Transverse colon (tissue), 3 donors: ENCODE measurements at regions not wholly inside any gene's neighbourhood (a gene's known extent, or its start where the extent isn't known, plus 50 kb on each side); places are given as distances from the start of the nearest gene placed in this dataset.

Experiments used
- CTCF ChIP-seq, 5 experiments: fragments of 200-600 bp in 3 of 5; fragments of 450-650 bp in 2 of 5; sonication (generic) in 3 of 5; IDR thresholded peaks; 1 replicate in 2 of 5; 2 replicates in 3 of 5; pipeline ENCODE4 v1.5.1; 2016 to 2017; ENCODE audit warnings: antibody characterized with exemption in 5 of 5, inconsistent platforms in 3 of 5, mild to moderate bottlenecking in 2 of 5, moderate library complexity in 1 of 5
- POLR2A ChIP-seq: fragments of 450-650 bp; IDR thresholded peaks from one replicate; pipeline ENCODE4 v1.6.1; 2016; ENCODE audit warnings: antibody characterized with exemption, mild to moderate bottlenecking, moderate library complexity

- TF ChIP-seq CTCF (IDR thresholded peaks at IDR 0.05) (no peak), POLR2A (no peak)
These were observed 127.1 kb downstream of the CAPZA3 start for GRCh38 chr12:18864900-18865561.
